HG02610 (cell line): ENCODE measurements at regions not wholly inside any gene's neighbourhood (a gene's known extent, or its start where the extent isn't known, plus 50 kb on each side); places are given as distances from the start of the nearest gene placed in this dataset.
"Not testable (repeated sequence)": the region's sequence is repeated elsewhere in the genome, so short reads cannot be mapped to it uniquely, and the experiment has no call there.

Source experiments
- ATAC-seq: cut with Tn5 transposase; IDR thresholded peaks from one replicate; pipeline ENCODE4 v1.9.1; 2021; ENCODE audit warnings: mild to moderate bottlenecking, moderate library complexity; ENCODE audit not compliant: unreplicated experiment

- ATAC-seq: no peak
Measured at GRCh38 chr6:40705354-40705753, 118.2 kb upstream of the LRFN2 start.

GRCh38 chr6:40701352-40702007, 114.3 kb upstream of the LRFN2 start:
- no peak for ATAC-seq

- no peak for ATAC-seq
Measured at GRCh38 chr6:40700006-40700580, 112.9 kb upstream of the LRFN2 start.

- ATAC-seq: no peak
Measured at GRCh38 chr6:40695750-40696415, 108.7 kb upstream of the LRFN2 start.

- ATAC-seq: no peak
Measured at GRCh38 chr6:40695114-40695513, 108.0 kb upstream of the LRFN2 start.

GRCh38 chr6:40693768-40694167, 106.6 kb upstream of the LRFN2 start:
- no peak for ATAC-seq

- no peak for ATAC-seq
Measured at GRCh38 chr6:40692337-40692736, 105.2 kb upstream of the LRFN2 start.

GRCh38 chr6:40689185-40689584, 102.0 kb upstream of the LRFN2 start:
- no peak for ATAC-seq

- ATAC-seq: no peak
Measured at GRCh38 chr6:40688214-40688761, 101.1 kb upstream of the LRFN2 start.

GRCh38 chr6:40685862-40686261, 98.7 kb upstream of the LRFN2 start:
- ATAC-seq: no peak

GRCh38 chr6:40681622-40682021, 94.5 kb upstream of the LRFN2 start:
- ATAC-seq: no peak

- ATAC-seq: no peak
Measured at GRCh38 chr6:40678941-40679340, 91.8 kb upstream of the LRFN2 start.

GRCh38 chr6:40674170-40674569, 87.0 kb upstream of the LRFN2 start:
- ATAC-seq: no peak

- no peak for ATAC-seq
Measured at GRCh38 chr6:40672087-40672486, 84.9 kb upstream of the LRFN2 start.

- ATAC-seq: no peak
Measured at GRCh38 chr6:40671694-40672050, 84.5 kb upstream of the LRFN2 start.

GRCh38 chr6:40671001-40671693, 84.0 kb upstream of the LRFN2 start:
- ATAC-seq: no peak

- ATAC-seq: no peak
Measured at GRCh38 chr6:40669343-40669742, 82.2 kb upstream of the LRFN2 start.

GRCh38 chr6:40668203-40668602, 81.0 kb upstream of the LRFN2 start:
- ATAC-seq: no peak

- no peak for ATAC-seq
Measured at GRCh38 chr6:40666530-40666929, 79.4 kb upstream of the LRFN2 start.

- no peak for ATAC-seq
Measured at GRCh38 chr6:40661726-40662125, 74.6 kb upstream of the LRFN2 start.

GRCh38 chr6:40656772-40657171, 69.6 kb upstream of the LRFN2 start:
- ATAC-seq: not testable (repeated sequence)

GRCh38 chr6:40654828-40655227, 67.7 kb upstream of the LRFN2 start:
- ATAC-seq: no peak
